ENCODE measurements at regions not wholly inside any gene's neighbourhood (a gene's known extent, or its start where the extent isn't known, plus 50 kb on each side); places are given as distances from the start of the nearest gene placed in this dataset.

- Histone ChIP-seq H3K9me3 (ENCODE audit: control insufficient read depth, low read depth, low read length) (no peaks in the 10 kb centered on the region), H4K20me1 (ENCODE audit: control insufficient read depth, extremely low read depth, insufficient read depth, low read length) (no peaks in the 10 kb centered on the region), H3K9ac (ENCODE audit: control insufficient read depth, extremely low read depth, insufficient read depth, low read length) (no peak overlapping the region), H3K27me3 (ENCODE audit: control insufficient read depth, extremely low read depth, insufficient read depth, low read length) (peaks cover 6% of the 10 kb centered on the region), H3K4me1 (ENCODE audit: control insufficient read depth, extremely low read depth, insufficient read depth, low read length) (no peaks in the 10 kb centered on the region), H3K79me2 (ENCODE audit: control insufficient read depth, insufficient read depth, low read length) (no peaks in the 10 kb centered on the region), H2AFZ (ENCODE audit: control insufficient read depth, low read length) (no peak overlapping the region), H3K27ac (ENCODE audit: control insufficient read depth, insufficient read depth, low read length) (no peak overlapping the region), H3K36me3 (ENCODE audit: control insufficient read depth in 2 of 2, extremely low read depth in 1 of 2, insufficient read depth in 2 of 2, low read length in 2 of 2) (no peaks in the 10 kb centered on the region), H3K9me1 (ENCODE audit: control insufficient read depth, extremely low read depth, insufficient read depth, low read length) (no peaks in the 10 kb centered on the region), H3K4me3 (ENCODE audit: control insufficient read depth in 2 of 3, extremely low read depth in 1 of 3, insufficient read depth in 2 of 3, low read depth in 1 of 3, low read length in 3 of 3) (no peak overlapping the region), H3K4me2 (ENCODE audit: control insufficient read depth, extremely low read depth, insufficient read depth, low read depth, low read length) (no peak overlapping the region)
- FAIRE-seq (no peak), DNase-seq (ENCODE audit: low read depth, low spot score) (no peak)
- TF ChIP-seq, protein P1, sequence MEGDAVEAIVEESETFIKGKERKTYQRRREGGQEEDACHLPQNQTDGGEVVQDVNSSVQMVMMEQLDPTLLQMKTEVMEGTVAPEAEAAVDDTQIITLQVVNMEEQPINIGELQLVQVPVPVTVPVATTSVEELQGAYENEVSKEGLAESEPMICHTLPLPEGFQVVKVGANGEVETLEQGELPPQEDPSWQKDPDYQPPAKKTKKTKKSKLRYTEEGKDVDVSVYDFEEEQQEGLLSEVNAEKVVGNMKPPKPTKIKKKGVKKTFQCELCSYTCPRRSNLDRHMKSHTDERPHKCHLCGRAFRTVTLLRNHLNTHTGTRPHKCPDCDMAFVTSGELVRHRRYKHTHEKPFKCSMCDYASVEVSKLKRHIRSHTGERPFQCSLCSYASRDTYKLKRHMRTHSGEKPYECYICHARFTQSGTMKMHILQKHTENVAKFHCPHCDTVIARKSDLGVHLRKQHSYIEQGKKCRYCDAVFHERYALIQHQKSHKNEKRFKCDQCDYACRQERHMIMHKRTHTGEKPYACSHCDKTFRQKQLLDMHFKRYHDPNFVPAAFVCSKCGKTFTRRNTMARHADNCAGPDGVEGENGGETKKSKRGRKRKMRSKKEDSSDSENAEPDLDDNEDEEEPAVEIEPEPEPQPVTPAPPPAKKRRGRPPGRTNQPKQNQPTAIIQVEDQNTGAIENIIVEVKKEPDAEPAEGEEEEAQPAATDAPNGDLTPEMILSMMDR (optimal IDR thresholded peaks at IDR 0.05 in 1 of 3, IDR thresholded peaks at IDR 0.05 in 1 of 3, conservative IDR thresholded peaks at IDR 0.05 in 1 of 3; ENCODE audit: extremely low read depth in 1 of 3, insufficient read depth in 2 of 3, low read length in 3 of 3), result no peak
- no peak for TF ChIP-seq EZH2 (IDR thresholded peaks at IDR 0.05; ENCODE audit: low read length)
- dilution Hi-C loops (cut with MboI; ENCODE audit: extremely low pct_ligation_motif_present, low sequenced_read_pairs), result no loop called here
Measured at GRCh38 chr6:168194732-168195567, 115.9 kb upstream of the FRMD1 start.

GRCh38 chr6:168193816-168194721 lies 115.1 kb upstream of the FRMD1 start:
- FAIRE-seq (no peak), DNase-seq (ENCODE audit: low read depth, low spot score) (no peak)
- no peaks in the 10 kb centered on the region for H3K4me1 ChIP-seq (ENCODE audit: control insufficient read depth, extremely low read depth, insufficient read depth, low read length)
- H3K9ac ChIP-seq (ENCODE audit: control insufficient read depth, extremely low read depth, insufficient read depth, low read length), result no peak overlapping the region
- no peak overlapping the region for H2AFZ ChIP-seq (ENCODE audit: control insufficient read depth, low read length)
- H3K27ac ChIP-seq (ENCODE audit: control insufficient read depth, insufficient read depth, low read length), result no peak overlapping the region
- dilution Hi-C loops (cut with MboI; ENCODE audit: extremely low pct_ligation_motif_present, low sequenced_read_pairs), result no loop called here
- H3K4me2 ChIP-seq (ENCODE audit: control insufficient read depth, extremely low read depth, insufficient read depth, low read depth, low read length), result no peak overlapping the region
- H3K36me3 ChIP-seq (ENCODE audit: control insufficient read depth in 2 of 2, extremely low read depth in 1 of 2, insufficient read depth in 2 of 2, low read length in 2 of 2), result no peaks in the 10 kb centered on the region
- no peaks in the 10 kb centered on the region for H3K79me2 ChIP-seq (ENCODE audit: control insufficient read depth, insufficient read depth, low read length)
- TF ChIP-seq, protein P1 (optimal IDR thresholded peaks at IDR 0.05 in 1 of 3, IDR thresholded peaks at IDR 0.05 in 1 of 3, conservative IDR thresholded peaks at IDR 0.05 in 1 of 3; ENCODE audit: extremely low read depth in 1 of 3, insufficient read depth in 2 of 3, low read length in 3 of 3), result peak in 1 of 3 experiments; percentile 23
- TF ChIP-seq EZH2 (IDR thresholded peaks at IDR 0.05; ENCODE audit: low read length), result no peak
- peaks cover 6% of the 10 kb centered on the region for H3K27me3 ChIP-seq (ENCODE audit: control insufficient read depth, extremely low read depth, insufficient read depth, low read length)
- no peaks in the 10 kb centered on the region for H4K20me1 ChIP-seq (ENCODE audit: control insufficient read depth, extremely low read depth, insufficient read depth, low read length)
- H3K4me3 ChIP-seq (ENCODE audit: control insufficient read depth in 2 of 3, extremely low read depth in 1 of 3, insufficient read depth in 2 of 3, low read depth in 1 of 3, low read length in 3 of 3), result no peak overlapping the region
- H3K9me1 ChIP-seq (ENCODE audit: control insufficient read depth, extremely low read depth, insufficient read depth, low read length), result no peaks in the 10 kb centered on the region
- H3K9me3 ChIP-seq (ENCODE audit: control insufficient read depth, low read depth, low read length), result no peaks in the 10 kb centered on the region
